ENCODE measurements at regions not wholly inside any gene's neighbourhood (a gene's known extent, or its start where the extent isn't known, plus 50 kb on each side); places are given as distances from the start of the nearest gene placed in this dataset.

- no peak overlapping the region for H3K4me3 ChIP-seq
- intact Hi-C loops (cut with DNase I; ENCODE audit: low total_unique reads): no loop called here
- no peak for TF ChIP-seq POLR2A (IDR thresholded peaks at IDR 0.05)
- TF ChIP-seq CTCF (IDR thresholded peaks at IDR 0.05): no peak
- H3K9me3 ChIP-seq: peaks cover 0 to 4% of the 10 kb centered on the region in 2 donors
- no peak for DNase-seq
- H3K27ac ChIP-seq: no peak overlapping the region
- H3K27me3 ChIP-seq: no peaks in the 10 kb centered on the region
- H3K36me3 ChIP-seq: no peaks in the 10 kb centered on the region
- no peaks in the 10 kb centered on the region for H3K4me1 ChIP-seq
Measured at GRCh38 chr11:69356703-69357457, 62.9 kb downstream of the MYEOV start.

GRCh38 chr11:69357458-69358397, 63.8 kb downstream of the MYEOV start:
- intact Hi-C loops (cut with DNase I; ENCODE audit: low total_unique reads): no loop called here
- DNase-seq: no peak
- no peak overlapping the region for H3K27ac ChIP-seq
- TF ChIP-seq CTCF (IDR thresholded peaks at IDR 0.05) (no peak), POLR2A (IDR thresholded peaks at IDR 0.05) (no peak)
- no peaks in the 10 kb centered on the region for H3K27me3 ChIP-seq
- no peaks in the 10 kb centered on the region for H3K4me1 ChIP-seq
- peaks cover 0 to 4% of the 10 kb centered on the region in 2 donors for H3K9me3 ChIP-seq
- H3K4me3 ChIP-seq: no peak overlapping the region
- no peaks in the 10 kb centered on the region for H3K36me3 ChIP-seq

- TF ChIP-seq POLR2A (IDR thresholded peaks at IDR 0.05) (no peak), CTCF (IDR thresholded peaks at IDR 0.05) (no peak)
- Histone ChIP-seq H3K9me3 (peaks cover 0 to 4% of the 10 kb centered on the region in 2 donors), H3K4me1 (no peaks in the 10 kb centered on the region), H3K4me3 (no peak overlapping the region), H3K27me3 (no peaks in the 10 kb centered on the region), H3K36me3 (no peaks in the 10 kb centered on the region), H3K27ac (no peak overlapping the region)
- intact Hi-C loops (cut with DNase I; ENCODE audit: low total_unique reads): no loop called here
- DNase-seq: no peak
Measured at GRCh38 chr11:69358398-69359020, 64.6 kb downstream of the MYEOV start.

GRCh38 chr11:69359735-69360480, 66.0 kb downstream of the MYEOV start:
- Histone ChIP-seq H3K4me3 (no peak overlapping the region), H3K9me3 (peaks cover 0 to 4% of the 10 kb centered on the region in 2 donors), H3K36me3 (no peaks in the 10 kb centered on the region), H3K27ac (no peak overlapping the region), H3K27me3 (no peaks in the 10 kb centered on the region), H3K4me1 (no peaks in the 10 kb centered on the region)
- no peak for DNase-seq
- intact Hi-C loops (cut with DNase I; ENCODE audit: low total_unique reads): no loop called here
- TF ChIP-seq CTCF (IDR thresholded peaks at IDR 0.05) (no peak), POLR2A (IDR thresholded peaks at IDR 0.05) (no peak)

All from uterus (tissue), 3 donors.